Renal cortex interstitium (tissue), 11 donors: ENCODE measurements at regions not wholly inside any gene's neighbourhood (a gene's known extent, or its start where the extent isn't known, plus 50 kb on each side); places are given as distances from the start of the nearest gene placed in this dataset.

Experiments used
- DNase-seq, 11 donors: peaks; one replicate each; pipeline ENCODE4 v3.0.0-alpha.2; 2013; ENCODE audit warnings: low read depth in 9 of 11, low spot score in 4 of 11; ENCODE audit errors: extremely low read depth in 1 of 11

DNA sequence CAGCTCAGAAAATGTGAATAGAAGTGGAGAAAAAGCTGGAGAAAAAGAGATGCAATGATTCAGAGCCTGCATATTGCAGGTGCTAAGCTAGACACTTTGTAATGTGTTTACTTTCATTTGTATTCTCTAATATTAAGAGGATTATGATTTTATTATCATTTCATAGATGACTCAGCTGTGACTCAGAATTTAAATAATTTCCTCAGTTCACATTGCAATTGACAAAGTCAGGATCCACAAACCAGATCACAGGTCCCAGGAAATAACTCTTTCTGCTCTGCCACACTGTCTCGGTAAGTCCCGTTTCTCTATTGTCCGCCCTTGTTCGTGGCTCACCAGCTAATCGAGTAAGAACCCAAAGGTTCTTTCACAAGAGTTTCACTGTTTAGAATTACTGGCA, 235.4 kb upstream of the MON1B start:
- DNase-seq = no peak

DNA sequence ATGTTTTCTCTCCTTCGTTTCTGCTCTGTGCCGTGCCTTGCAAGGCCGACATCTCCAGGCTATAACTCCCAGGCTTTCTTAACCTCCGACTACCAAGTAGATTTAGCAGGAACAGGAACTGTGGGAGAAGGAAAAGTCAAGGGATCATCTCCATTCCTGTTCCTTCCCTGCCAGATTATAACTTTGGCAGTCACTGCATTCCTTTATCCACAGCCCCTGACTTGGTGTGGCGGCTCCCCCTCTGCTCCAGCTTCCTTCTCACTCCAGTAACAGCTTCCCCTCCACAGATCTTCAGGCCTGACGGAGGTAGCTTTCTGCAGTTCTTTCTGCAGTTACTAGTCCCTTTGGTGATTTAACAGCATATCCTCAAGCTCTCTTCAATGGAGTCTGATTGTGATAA, 234.6 kb upstream of the MON1B start:
- DNase-seq = no peak

DNA sequence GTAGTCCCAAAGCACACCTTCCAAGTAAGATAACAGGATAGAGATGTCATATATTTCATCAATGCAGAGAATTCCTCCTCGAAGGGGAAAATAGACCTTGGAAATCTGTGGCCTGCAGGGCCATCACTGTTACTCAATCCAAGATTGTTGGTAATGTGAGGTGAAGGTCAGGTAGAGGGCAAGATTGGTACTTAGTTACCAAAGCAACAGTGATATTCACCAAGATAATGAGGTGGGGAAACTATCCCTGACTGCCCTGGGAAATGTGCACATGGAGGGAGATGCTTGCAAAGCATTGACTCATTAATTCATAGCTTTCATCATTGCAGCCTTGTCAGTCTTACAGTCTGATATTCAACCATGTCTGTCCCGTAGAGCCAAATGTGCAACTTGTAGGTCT, 234.1 kb upstream of the MON1B start:
- no peak for DNase-seq

DNA sequence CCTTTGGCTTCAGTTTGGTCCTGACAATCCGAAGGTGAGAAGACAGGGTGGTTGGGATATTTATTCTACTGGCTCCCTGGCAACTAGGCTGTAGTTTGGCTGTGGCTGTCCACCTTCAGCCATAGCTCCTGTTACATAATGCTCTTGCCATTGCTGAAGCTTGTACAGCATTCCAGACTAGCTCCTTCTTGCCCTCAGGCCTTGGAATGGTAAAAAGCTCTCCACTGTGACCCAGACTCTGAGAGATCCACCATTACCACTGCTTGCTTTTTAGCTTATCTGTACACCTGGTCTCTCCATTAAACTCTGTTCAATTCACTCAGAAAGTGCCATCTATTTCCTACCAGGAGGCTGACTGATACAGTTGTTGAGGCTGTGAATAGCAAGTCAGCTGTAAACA, 231.8 kb upstream of the MON1B start:
- DNase-seq = no peak

DNA sequence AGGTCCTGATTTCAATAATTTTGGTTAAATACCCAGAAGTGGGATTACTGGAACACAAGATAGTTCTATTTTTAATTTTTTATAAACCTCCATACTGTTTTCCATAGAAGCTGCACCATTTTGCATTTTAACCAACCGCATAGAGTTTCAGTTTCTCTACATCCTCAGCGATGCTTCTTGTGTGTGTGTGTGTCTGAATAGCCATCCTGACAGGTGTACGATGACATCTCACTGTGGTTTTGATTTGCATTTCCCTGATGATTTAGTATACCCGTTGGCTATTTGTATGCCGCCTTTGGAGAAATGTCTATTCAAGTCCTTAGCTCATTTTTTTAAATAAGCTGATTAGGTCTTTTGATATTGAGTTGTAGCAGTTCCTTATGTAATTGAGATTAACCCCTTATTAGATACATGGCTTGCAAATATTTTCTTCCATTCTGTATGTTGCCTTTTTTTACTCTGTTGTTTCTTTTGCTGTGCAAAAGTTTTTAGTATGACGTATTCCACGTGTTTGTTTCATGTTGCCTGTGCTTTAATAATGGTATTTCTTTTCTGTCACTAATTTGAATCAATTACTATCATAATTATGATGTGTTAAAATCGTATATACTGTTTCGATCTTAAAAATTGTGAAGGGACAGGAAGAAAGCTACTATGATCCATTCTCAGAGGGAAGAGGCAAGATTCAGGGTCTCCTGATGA, 227.2 kb upstream of the MON1B start:
- no peak for DNase-seq

DNA sequence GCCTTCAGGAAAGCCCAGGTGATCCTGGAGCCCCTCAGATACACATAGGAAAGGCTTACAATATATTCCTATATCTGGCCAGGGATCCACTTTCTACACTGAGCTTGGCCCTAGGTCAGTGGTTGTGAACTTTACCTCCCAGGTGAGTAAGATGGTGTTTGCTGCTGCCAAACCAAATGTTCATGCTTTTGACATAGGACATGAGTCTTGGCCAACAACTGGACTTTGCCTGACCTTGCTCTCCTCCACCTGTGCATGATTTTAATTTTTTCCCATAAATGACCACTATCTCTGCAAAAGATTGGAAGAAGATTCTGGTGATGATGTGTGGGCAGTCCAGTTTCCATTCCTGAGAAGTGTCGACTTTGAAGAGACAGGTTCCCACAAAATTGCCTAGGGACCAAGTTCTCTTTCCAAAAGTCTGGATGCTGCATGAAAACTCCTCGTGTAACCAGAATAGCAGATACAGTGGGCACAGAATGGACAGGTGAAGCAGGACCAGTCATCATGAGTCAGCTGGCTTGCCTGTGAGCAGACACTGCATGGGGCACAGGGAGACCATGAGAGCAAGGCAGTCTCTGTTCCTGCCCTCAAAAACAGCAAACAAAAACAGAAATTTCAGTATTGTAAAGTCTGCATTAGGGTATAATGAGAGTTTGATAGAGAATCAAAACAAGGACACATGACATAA, 226.4 kb upstream of the MON1B start:
- no peak for DNase-seq

DNA sequence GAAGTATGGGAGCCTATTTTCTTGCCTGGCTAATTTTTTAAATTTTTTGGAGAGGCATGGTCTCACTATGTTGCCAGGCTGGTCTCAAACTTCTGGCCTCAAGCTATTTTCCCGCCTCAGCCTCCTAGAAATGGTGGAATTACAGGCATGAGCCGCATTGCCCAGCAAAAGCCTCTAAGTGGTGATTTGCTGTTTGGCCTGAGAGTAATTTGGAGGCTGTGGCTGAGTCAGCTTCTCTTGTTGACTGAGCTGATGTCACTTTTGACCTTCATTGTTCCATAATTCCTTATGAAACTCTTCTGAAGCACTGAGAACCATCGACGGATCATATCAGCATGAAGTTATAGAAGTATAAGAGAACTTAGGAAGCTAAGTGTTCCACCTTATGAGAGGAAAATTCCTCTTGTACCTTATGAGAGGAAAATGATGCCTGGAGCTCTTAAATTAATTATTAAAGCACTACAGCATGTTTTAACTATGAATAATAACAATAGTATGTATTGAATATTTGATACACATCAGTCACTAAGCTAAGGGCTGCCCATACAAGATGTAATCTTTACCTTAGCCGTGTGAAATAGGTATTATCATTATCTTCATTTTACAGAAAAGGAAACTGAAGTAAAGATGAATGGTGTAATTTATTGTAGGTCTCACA, 220.8 kb upstream of the MON1B start:
- no peak for DNase-seq

DNA sequence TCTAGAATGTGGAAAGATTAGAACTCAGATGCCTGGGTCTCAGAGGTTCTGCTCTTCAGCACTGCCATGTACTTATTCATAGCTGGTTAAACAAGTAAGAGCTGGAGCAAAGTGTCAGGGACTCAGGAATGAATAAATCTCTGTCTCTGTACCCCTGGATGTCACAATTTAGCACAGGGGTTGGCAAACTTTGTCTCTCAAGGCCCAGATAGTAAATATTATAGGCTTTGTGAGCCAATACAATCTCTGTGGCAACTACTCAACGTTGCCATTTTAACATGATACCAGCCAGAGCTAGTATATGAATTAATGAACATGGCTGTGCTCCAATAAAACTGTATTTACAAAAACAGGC, 220.3 kb upstream of the MON1B start:
- DNase-seq = no peak

DNA sequence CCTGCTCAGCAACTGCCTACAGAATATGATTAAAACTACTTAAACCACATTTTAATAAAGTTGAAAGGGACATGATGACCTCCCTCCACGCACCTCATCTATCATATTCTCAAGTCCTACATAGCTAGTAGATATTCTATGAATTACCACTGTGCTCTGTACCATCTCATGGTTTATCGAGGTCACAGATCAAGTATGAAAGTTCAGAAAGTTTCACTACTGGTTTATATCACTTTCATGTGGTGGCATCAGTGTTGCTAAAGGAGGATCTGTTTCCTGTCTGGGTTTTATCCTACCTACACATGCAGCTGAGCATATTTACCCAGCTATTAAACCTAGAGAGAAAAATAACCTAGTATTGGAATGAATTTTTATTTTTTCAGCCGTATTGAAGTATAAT, 214.9 kb upstream of the MON1B start:
- DNase-seq = no peak

DNA sequence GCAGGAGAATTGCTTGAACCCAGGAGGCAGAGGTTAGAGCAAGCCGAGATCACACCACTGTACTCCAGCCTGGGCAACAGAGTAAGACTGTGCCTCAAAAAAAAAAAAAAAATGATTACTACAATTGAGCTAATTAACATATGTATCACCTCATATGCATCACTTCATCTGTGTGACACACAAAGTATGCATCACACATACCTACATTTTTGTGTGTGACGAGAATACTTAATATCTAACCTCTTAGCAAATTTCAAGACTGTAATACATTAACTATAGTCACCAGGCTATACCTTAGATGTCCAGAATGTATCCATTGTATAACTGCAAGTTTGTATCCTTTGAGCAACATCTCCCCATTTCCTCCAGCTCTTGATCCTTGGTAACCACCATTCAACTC, 214.2 kb upstream of the MON1B start:
- DNase-seq = no peak

DNA sequence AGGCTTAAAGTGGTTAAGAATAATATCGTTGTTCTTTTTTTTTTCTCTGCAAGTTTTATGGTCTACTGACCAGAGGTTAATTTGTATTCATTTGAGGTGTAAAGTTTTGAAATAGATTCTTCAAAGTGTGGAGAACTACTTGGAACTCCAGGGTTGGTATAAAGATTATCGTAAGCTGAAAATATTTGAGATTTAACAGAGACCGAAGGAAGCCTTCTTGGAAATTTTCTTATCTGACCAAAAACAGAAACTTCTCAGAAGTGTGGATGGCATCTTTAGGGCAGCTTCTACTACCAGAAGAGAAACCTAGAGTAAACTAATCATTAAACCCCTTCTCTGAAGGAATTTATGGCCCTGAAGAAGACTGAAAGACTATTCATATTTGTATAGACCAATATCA, 206.8 kb upstream of the MON1B start:
- no peak for DNase-seq

DNA sequence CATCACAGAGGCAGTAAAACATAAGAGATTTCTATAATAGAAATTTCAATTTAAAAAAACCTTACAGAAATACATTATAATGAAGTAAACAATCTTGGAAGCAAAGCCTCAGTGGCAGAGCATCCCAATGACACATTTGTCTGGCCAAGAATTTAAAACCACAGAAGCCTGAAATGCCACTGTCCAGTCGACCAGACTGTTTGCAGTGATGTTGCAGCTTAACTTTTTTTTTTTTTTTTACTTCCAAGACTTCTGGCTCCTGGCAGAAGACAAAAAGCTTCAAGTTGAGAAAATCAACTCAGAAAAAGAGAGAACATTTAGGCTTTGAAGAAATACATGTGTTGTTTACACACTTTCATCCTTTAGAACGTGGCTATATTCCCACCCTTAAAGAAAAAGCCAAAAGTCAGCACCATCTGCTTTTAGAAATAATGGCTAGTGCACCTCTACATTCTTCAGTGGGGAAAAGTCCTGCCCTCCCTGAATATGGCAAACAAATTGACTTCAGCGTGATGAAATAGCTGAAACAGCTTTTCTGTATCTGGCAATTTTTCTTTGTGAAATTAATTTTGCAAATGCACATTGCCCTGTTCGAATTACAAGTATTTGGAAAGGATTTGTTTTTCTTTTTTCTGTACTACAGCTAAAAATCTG, 205.5 kb upstream of the MON1B start:
- DNase-seq = no peak

DNA sequence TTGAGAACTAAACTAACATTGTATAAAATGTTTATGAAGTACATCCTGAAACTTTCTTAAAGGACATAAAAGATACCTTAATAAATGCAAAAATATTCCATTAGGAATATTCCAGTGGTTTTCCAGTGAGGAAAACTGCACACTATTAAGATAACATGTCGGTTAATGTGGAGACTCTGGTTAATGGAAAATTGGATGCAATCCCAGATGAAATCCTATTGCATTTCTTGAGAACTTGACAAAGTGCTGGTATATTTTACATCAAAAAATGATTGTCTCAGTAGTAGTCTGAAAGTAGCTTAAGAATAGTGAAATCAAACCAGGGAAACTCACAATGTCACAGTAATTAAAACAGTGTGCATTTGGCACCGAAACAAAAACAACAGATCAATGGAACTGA, 202.5 kb upstream of the MON1B start:
- no peak for DNase-seq

DNA sequence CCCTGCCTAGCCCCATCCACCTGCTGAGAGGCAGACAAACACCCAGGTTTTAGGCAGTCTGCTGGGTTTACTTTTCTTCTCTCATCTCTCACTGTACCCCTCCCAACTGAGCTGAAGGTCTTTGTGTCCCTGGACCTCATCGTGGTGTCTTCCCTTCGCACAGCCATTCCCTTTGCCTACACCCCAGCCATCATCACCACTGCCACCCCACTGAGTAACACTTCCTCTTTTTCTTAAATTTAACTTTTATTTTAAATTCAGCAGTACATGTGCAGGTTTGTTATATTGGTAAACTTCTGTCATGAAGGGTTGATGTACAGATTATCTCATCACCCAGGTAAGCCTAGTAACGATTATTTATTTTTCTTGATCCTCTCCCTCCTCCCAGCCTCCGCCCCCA, 188.3 kb upstream of the MON1B start:
- DNase-seq = no peak

DNA sequence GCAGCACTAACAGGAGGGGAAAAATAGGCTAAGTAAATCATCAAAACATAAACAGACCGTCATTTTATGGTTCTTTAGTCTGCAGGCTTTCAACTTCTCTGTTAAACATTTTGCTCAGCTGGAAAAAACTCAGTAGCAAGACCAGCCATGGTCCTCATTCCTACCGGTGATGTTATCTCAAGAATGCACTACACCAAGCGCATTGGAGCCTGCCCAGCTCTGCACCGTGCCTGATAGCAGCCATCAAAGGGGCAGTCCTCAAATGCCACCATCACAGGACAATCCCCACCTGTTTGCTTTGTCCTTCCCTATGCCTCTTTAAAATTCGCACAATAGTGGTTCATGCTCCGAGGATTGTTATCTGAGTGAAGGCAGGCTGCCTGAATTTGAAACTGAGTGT, 181.5 kb upstream of the MON1B start:
- no peak for DNase-seq

DNA sequence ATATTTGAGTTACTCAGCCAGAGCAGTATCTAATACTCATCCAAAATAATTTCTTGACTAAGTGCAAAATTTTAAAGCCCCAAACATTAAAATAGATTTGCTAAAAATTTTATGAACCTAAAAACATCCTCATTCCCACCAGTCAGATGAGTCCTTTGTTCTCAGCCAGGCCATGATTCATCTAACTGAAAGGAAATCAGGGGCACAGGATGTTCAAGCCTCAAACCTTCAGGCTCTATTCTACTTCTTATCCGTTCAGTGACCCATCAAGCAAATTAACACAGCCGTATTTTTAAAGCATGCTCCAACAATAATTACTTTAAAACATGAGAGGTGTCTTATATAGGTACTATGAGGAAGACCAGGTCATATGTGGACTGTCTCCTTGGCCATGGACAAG, 176.5 kb upstream of the MON1B start:
- no peak for DNase-seq

DNA sequence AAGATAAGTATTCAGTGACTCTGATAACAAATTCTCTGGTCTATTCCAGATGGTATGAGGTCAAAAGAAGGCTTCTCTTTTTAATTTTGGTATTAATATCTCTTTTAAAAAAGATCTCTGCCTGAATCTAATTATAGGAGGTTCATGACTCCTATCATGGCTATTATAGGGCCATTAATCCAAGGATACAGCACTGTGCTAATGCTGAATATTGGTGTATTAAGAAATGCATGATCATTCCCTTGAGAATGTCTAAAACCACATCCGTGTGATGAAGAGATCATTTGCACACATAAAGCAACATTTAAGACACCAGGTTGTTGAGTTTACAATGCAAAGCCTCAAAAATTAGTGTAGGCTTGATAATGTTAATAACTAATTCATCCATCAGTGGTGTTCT, 160.4 kb upstream of the MON1B start:
- no peak for DNase-seq

DNA sequence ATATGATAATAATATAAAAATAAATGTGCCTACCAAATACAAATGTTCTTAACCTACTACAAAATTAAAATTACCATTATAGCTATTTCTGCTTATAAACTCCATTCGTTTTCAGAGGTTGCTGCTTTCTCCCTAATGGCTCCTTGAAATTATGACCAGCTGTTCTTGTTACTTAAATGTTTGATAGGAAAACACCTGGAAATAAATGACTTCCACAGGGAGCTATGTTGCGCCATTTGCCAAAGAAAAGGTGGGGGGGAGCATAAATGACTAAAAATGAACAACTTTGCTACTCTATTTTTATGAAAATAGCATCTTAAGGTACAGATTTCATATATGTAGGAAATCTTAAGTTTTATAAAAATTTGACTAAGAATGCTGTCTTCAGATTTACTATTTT, 157.5 kb upstream of the MON1B start:
- DNase-seq = no peak

DNA sequence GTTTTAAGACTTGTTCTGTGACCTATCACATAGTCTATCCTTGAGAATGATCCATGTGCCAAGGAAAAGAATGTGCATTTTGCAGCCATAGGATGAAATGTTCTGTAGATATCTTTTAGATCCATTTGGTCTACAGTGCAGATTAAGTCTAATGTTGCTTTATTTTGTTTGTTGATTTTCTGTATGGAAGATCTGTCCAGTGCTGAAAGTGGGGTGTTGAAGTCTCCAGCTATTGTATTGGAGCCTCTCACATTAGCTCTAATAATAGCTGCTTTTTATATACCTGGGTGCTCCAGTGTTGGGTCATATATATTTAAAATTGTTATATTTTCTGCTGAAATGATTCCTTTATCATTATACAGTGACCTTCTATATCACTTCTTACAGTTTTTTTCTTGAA, 155.6 kb upstream of the MON1B start:
- DNase-seq = no peak

DNA sequence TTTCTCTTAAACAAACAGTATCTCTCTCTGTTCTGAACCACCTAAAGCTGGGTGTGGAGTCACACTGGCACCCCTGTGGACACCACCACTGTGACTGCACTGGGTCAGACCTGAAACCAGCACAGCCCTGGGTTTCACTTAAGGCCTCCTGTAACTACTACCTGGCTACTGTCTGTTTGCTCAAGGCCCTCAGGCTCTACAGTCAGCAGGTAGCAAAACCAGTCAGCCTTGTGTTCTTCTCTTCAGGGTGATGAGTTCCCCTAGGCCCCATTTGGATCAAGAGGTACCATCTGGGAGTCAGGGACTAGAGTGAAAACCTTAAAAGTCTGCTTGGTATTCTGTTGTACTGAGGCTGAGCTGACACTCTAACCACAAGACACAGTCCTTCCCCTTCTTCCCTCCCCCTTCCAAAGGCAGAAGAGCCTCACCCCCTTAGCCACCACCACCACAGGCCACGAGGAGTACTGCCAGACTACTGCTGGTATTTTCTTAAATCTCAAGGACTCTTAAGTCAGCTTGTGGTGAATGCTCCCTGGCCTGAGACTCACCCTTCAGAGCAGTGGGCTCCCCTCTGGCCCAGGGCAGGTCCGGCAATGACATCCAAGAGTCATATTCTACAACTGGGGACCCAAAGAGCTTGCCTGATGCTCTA, 153.2 kb upstream of the MON1B start:
- DNase-seq = no peak
